SK-N-SH (cell line): ENCODE measurements at regions not wholly inside any gene's neighbourhood (a gene's known extent, or its start where the extent isn't known, plus 50 kb on each side); places are given as distances from the start of the nearest gene placed in this dataset.

Source experiments
- CTCF ChIA-PET: fragments of 300-600, 350-600 bp; formaldehyde crosslinking; extraction: SDS; loops from one replicate; lab custom pipeline; 2021; lab: Yijun Ruan, JAX
- POLR2A ChIA-PET: fragments of 350-600 bp; sonication (Branson Sonifier 250); formaldehyde crosslinking; extraction: SDS; loops from one replicate; lab custom pipeline; 2020; ENCODE audit warnings: antibody characterized with exemption, inconsistent platforms; lab: Yijun Ruan, JAX
- DNase-seq: peaks from one replicate; pipeline ENCODE4 v3.0.0; 2012
- H2AFZ ChIP-seq: fragments of 200-600 bp; sonication (generic); 2 replicates; pipeline ENCODE4 v1.8.1; 2016; ENCODE audit warnings: antibody characterized with exemption, mild to moderate bottlenecking, low read depth
- H3F3A ChIP-seq: fragments of 200-600 bp; sonication (generic); replicated peaks from 2 replicates; pipeline ENCODE3; 2016; ENCODE audit warnings: antibody characterized with exemption, mild to moderate bottlenecking; ENCODE audit not compliant: insufficient read depth
- H3K27ac ChIP-seq, 2 experiments: fragments of 200-500 bp in 1 of 2; fragments of 200-600 bp in 1 of 2; sonication (Bioruptor generic) in 1 of 2; sonication (generic), shearing (Covaris generic) in 1 of 2; 2 replicates each; pipeline versions ENCODE4 v1.5.1 to v1.6.1; 2014 to 2016; ENCODE audit warnings: low read depth in 2 of 2, inconsistent platforms in 1 of 2, low read length in 1 of 2, mild to moderate bottlenecking in 1 of 2, mixed read lengths in 1 of 2
- H3K27me3 ChIP-seq: fragments of 200-600 bp; sonication (generic), shearing (Covaris generic); 2 replicates; pipeline ENCODE4 v1.6.1; 2016; ENCODE audit warnings: mixed run types; ENCODE audit not compliant: insufficient read depth
- H3K36me3 ChIP-seq, 2 experiments: fragments of 200-500 bp in 1 of 2; fragments of 200-600 bp in 1 of 2; sonication (Bioruptor generic) in 1 of 2; sonication (generic) in 1 of 2; replicated peaks in 1 of 2; 2 replicates each; pipeline versions ENCODE3 to v1.5.1; 2014 to 2016; ENCODE audit warnings: low read length in 1 of 2, mild to moderate bottlenecking in 1 of 2; ENCODE audit not compliant: insufficient read depth in 2 of 2, control insufficient read depth in 1 of 2
- H3K4me1 ChIP-seq, 2 experiments: fragments of 200-500 bp in 1 of 2; fragments of 200-600 bp in 1 of 2; sonication (Bioruptor generic) in 1 of 2; sonication (generic), shearing (Covaris generic) in 1 of 2; 2 replicates each; pipeline versions ENCODE4 v1.5.1 to v1.6.1; 2014 to 2016; ENCODE audit warnings: low read depth in 1 of 2, low read length in 1 of 2, mixed run types in 1 of 2; ENCODE audit not compliant: insufficient read depth in 2 of 2, control insufficient read depth in 1 of 2
- H3K4me2 ChIP-seq: fragments of 200-600 bp; sonication (generic), shearing (Covaris generic); 2 replicates; pipeline ENCODE4 v1.6.1; 2017; ENCODE audit warnings: mixed run types
- H3K4me3 ChIP-seq, 2 experiments: fragments of 200-500 bp in 1 of 2; fragments of 200-600 bp in 1 of 2; sonication (Bioruptor generic) in 1 of 2; sonication (generic), shearing (Covaris generic) in 1 of 2; 2 replicates each; pipeline versions ENCODE4 v1.5.1 to v1.8.1; 2014 to 2016; ENCODE audit warnings: low read depth in 2 of 2, inconsistent platforms in 1 of 2, low read length in 1 of 2, mild to moderate bottlenecking in 1 of 2, mixed read lengths in 1 of 2, moderate library complexity in 1 of 2
- H3K79me2 ChIP-seq: fragments of 200-600 bp; sonication (generic); 2 replicates; pipeline ENCODE4 v1.8.1; 2017; ENCODE audit warnings: mild to moderate bottlenecking; ENCODE audit not compliant: insufficient read depth
- H3K9ac ChIP-seq: fragments of 200-600 bp; sonication (generic); 2 replicates; pipeline ENCODE4 v1.6.1; 2017; ENCODE audit warnings: mixed run types
- H3K9me2 ChIP-seq: fragments of 200-600 bp; sonication (generic); 2 replicates; pipeline ENCODE4 v1.6.1; 2017; ENCODE audit warnings: mixed run types
- H3K9me3 ChIP-seq: fragments of 200-600 bp; sonication (generic); 2 replicates; pipeline ENCODE4 v1.6.1; 2017; ENCODE audit warnings: mixed run types, mild to moderate bottlenecking, moderate library complexity
- H4K20me1 ChIP-seq: fragments of 200-600 bp; sonication (generic); 2 replicates; pipeline ENCODE4 v1.6.1; 2017; ENCODE audit warnings: mild to moderate bottlenecking, mixed run types; ENCODE audit not compliant: insufficient read depth
- FOSL2 ChIP-seq: IDR thresholded peaks from 2 replicates; pipeline ENCODE4 v1.4.0; 2012; ENCODE audit warnings: low read depth, mild to moderate bottlenecking, moderate library complexity, borderline replicate concordance
- GABPA ChIP-seq: IDR thresholded peaks from 2 replicates; pipeline ENCODE4 v1.4.0; 2012; ENCODE audit warnings: low read depth, mild to moderate bottlenecking
- GATA2 ChIP-seq: sonication (generic); formaldehyde crosslinking; IDR thresholded peaks from 2 replicates; pipeline ENCODE4 v1.5.0; 2020; ENCODE audit warnings: mild to moderate bottlenecking, missing genetic modification reagents
- IRF3 ChIP-seq: fragments of 150-350 bp; IDR thresholded peaks from 2 replicates; pipeline ENCODE4 v1.6.1; 2016; ENCODE audit warnings: mild to moderate bottlenecking, low read depth, low read length
- MAX ChIP-seq: IDR thresholded peaks from 2 replicates; pipeline ENCODE4 v1.4.0; 2012; ENCODE audit warnings: low read depth
- MEF2A ChIP-seq: IDR thresholded peaks from 2 replicates; pipeline ENCODE4 v1.4.0; 2012; ENCODE audit warnings: low read depth, borderline replicate concordance
- RAD21 ChIP-seq: IDR thresholded peaks from 2 replicates; pipeline ENCODE4 v1.6.1; 2012; ENCODE audit warnings: mild to moderate bottlenecking, low read length
- RCOR1 ChIP-seq: fragments of 150-350 bp; IDR thresholded peaks from 2 replicates; pipeline ENCODE4 v1.6.1; 2017; ENCODE audit warnings: antibody characterized with exemption, low read length
- REST ChIP-seq: IDR thresholded peaks from 2 replicates; pipeline ENCODE4 v1.6.1; 2012; ENCODE audit warnings: mild to moderate bottlenecking, low read depth, low read length, moderate library complexity
- RFX5 ChIP-seq: IDR thresholded peaks from 2 replicates; pipeline ENCODE4 v1.6.1; 2012; ENCODE audit warnings: mild to moderate bottlenecking, improper control_type of control experiment, low read length
- RXRA ChIP-seq: IDR thresholded peaks from 2 replicates; pipeline ENCODE4 v1.4.0; 2012; ENCODE audit warnings: low read depth, mild to moderate bottlenecking, borderline replicate concordance
- SIN3A ChIP-seq: IDR thresholded peaks from 2 replicates; pipeline ENCODE4 v1.6.1; 2012; ENCODE audit warnings: low read depth, mild to moderate bottlenecking, low read length, moderate library complexity, borderline replicate concordance
- SMC3 ChIP-seq: IDR thresholded peaks from 2 replicates; pipeline ENCODE4 v1.6.1; 2012; ENCODE audit warnings: low read depth, low read length, improper control_type of control experiment
- TCF12 ChIP-seq: IDR thresholded peaks from 2 replicates; pipeline ENCODE4 v1.4.0; 2012
- USF1 ChIP-seq: IDR thresholded peaks from 2 replicates; pipeline ENCODE4 v1.4.0; 2012; ENCODE audit warnings: low read depth, borderline replicate concordance
- USF2 ChIP-seq: fragments of 150-350 bp; IDR thresholded peaks from 2 replicates; pipeline ENCODE4 v1.6.1; 2017; ENCODE audit warnings: antibody characterized with exemption, low read length, low read depth, borderline replicate concordance
- YY1 ChIP-seq: IDR thresholded peaks from 2 replicates; pipeline ENCODE4 v1.4.0; 2012; ENCODE audit warnings: low read depth, mild to moderate bottlenecking
- WGBS: methylation state at CpG from one replicate; pipeline ENCODE4 v1.1.6; 2017; ENCODE audit warnings: low lambda C conversion rate; 5-methylcytosine and 5-hydroxymethylcytosine counted together

GRCh38 chr10:21402606-21403083 is 122.8 kb downstream of the SKIDA1 start (continued):
- TF ChIP-seq MAX: no peak

- no peaks in the 10 kb centered on the region for H3K9me2 ChIP-seq
- no peak overlapping the region for H2AFZ ChIP-seq
- peaks cover 6% of the 10 kb centered on the region for H3F3A ChIP-seq
- no peak overlapping the region for H3K27ac ChIP-seq
- H3K79me2 ChIP-seq: no peaks in the 10 kb centered on the region
- TF ChIP-seq RCOR1 (no peak), GABPA (no peak), RAD21 (no peak), GATA2 (CRISPR knock-in tag) (no peak), SMC3 (no peak), IRF3 (no peak), RXRA (no peak), YY1 (no peak), MAX (no peak), REST (no peak), USF1 (no peak), FOSL2 (no peak), RFX5 (no peak), TCF12 (no peak), MEF2A (no peak), SIN3A (no peak), USF2 (no peak)
- no peaks in the 10 kb centered on the region for H3K9me3 ChIP-seq
- H3K4me1 ChIP-seq: peaks cover 0 to 24% of the 10 kb centered on the region in 2 experiments; a peak in 1 of 4 replicates
- POLR2A ChIA-PET: no interaction called here
- no peak overlapping the region for H3K4me2 ChIP-seq
- H3K9ac ChIP-seq: no peak overlapping the region
- H3K36me3 ChIP-seq: no peaks in the 10 kb centered on the region
- DNase-seq: no peak
- no peak overlapping the region for H3K4me3 ChIP-seq
- CTCF ChIA-PET: no interaction called here
- WGBS: 88% methylated on average over 2 of the region's 2 CpGs
- no peaks in the 10 kb centered on the region for H3K27me3 ChIP-seq
- no peaks in the 10 kb centered on the region for H4K20me1 ChIP-seq
These were observed 124.3 kb downstream of the SKIDA1 start for GRCh38 chr10:21401196-21401595.
